Uterus (tissue), 3 donors: ENCODE measurements at regions not wholly inside any gene's neighbourhood (a gene's known extent, or its start where the extent isn't known, plus 50 kb on each side); places are given as distances from the start of the nearest gene placed in this dataset.

Source experiments
- DNase-seq, 2 donors: peaks; one replicate each; pipeline ENCODE4 v3.0.0-alpha.2; 2019 to 2020
- H3K27ac ChIP-seq, 2 donors: fragments of 200-600 bp; sonication (generic); 1 replicate in 1 of 2; 2 replicates in 1 of 2; pipeline ENCODE4 v1.5.1; 2016 to 2018
- H3K27me3 ChIP-seq, 2 donors: fragments of 200-600 bp; sonication (generic); one replicate each; pipeline ENCODE4 v1.5.1; 2018 to 2019; ENCODE audit warnings: control low read depth in 1 of 2
- H3K36me3 ChIP-seq, 2 donors: fragments of 200-600 bp; sonication (generic); one replicate each; pipeline ENCODE4 v1.5.1; 2019; ENCODE audit warnings: control low read depth in 1 of 2
- H3K4me1 ChIP-seq, 2 donors: fragments of 200-600 bp; sonication (generic); one replicate each; pipeline ENCODE4 v1.5.1; 2018 to 2019; ENCODE audit warnings: control low read depth in 1 of 2
- H3K4me3 ChIP-seq, 2 donors: fragments of 200-600 bp; sonication (generic); 1 replicate in 1 of 2; 2 replicates in 1 of 2; pipeline ENCODE4 v1.5.1; 2018 to 2019; ENCODE audit warnings: mild to moderate bottlenecking in 1 of 2
- H3K9me3 ChIP-seq, 2 donors: fragments of 200-600 bp; sonication (generic); one replicate each; pipeline ENCODE4 v1.5.1; 2019; ENCODE audit warnings: control low read depth in 1 of 2
- CTCF ChIP-seq, 4 experiments: fragments of 200-600 bp in 2 of 4; fragments of 450-650 bp in 2 of 4; sonication (generic) in 2 of 4; IDR thresholded peaks; one replicate each; pipeline ENCODE4 v1.5.1; 2016 to 2019; ENCODE audit warnings: antibody characterized with exemption in 4 of 4, mild to moderate bottlenecking in 2 of 4, moderate library complexity in 1 of 4
- POLR2A ChIP-seq, 2 donors: fragments of 450-650 bp; IDR thresholded peaks; one replicate each; pipeline ENCODE4 v1.6.1; 2016; ENCODE audit warnings: antibody characterized with exemption in 2 of 2, mild to moderate bottlenecking in 1 of 2, moderate library complexity in 1 of 2
- intact Hi-C: fragments of 100-400 bp; cut with DNase I; formaldehyde crosslinking; loops from one replicate; pipeline ENCODE4 v1.15.1; 2023; ENCODE audit warnings: low total_unique reads
- donor health status: DM: yes; HTN: yes; CAD: no.

- no peak for DNase-seq
- TF ChIP-seq CTCF (IDR thresholded peaks at IDR 0.05): no peak
- TF ChIP-seq POLR2A (IDR thresholded peaks at IDR 0.05): no peak
- Histone ChIP-seq H3K27me3 (no peaks in the 10 kb centered on the region), H3K9me3 (no peaks in the 10 kb centered on the region), H3K36me3 (no peaks in the 10 kb centered on the region), H3K27ac (no peak overlapping the region), H3K4me1 (no peaks in the 10 kb centered on the region), H3K4me3 (no peak overlapping the region)
- intact Hi-C loops: no loop called here
Measured at GRCh38 chr4:175456131-175456530, 355.9 kb downstream of the GPM6A start.

DNA sequence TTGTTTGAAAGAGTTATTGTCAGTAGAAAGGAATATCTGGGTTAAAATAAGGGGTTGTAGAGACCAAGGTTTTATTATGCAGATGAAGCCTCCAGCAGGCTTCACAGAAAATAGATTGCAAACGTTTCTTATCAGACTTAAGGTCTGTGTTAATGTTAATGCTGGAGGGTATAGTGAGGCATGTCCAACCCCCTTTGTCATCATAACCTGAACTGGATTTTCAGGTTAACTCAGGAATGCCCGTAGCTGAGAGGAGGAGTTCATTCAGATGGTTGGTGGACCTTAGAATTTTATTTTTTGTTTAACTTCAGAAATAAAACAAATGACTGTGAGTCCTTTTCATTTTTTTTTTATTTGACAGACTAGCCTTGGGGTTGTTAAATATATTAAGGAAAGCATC is 354.1 kb downstream of the GPM6A start:
- H3K36me3 ChIP-seq: no peaks in the 10 kb centered on the region
- H3K27ac ChIP-seq: no peak overlapping the region
- H3K4me3 ChIP-seq: no peak overlapping the region
- H3K9me3 ChIP-seq: no peaks in the 10 kb centered on the region
- no peaks in the 10 kb centered on the region for H3K4me1 ChIP-seq
- H3K27me3 ChIP-seq: no peaks in the 10 kb centered on the region
- intact Hi-C loops: no loop called here
- TF ChIP-seq CTCF (IDR thresholded peaks at IDR 0.05): no peak
- no peak for TF ChIP-seq POLR2A (IDR thresholded peaks at IDR 0.05)
- no peak for DNase-seq

GRCh38 chr4:175459571-175459970 is 352.5 kb downstream of the GPM6A start:
- no peak overlapping the region for H3K27ac ChIP-seq
- no peaks in the 10 kb centered on the region for H3K4me1 ChIP-seq
- no peaks in the 10 kb centered on the region for H3K9me3 ChIP-seq
- DNase-seq: no peak
- H3K36me3 ChIP-seq: no peaks in the 10 kb centered on the region
- H3K27me3 ChIP-seq: no peaks in the 10 kb centered on the region
- H3K4me3 ChIP-seq: no peak overlapping the region
- intact Hi-C loops: no loop called here
- no peak for TF ChIP-seq POLR2A (IDR thresholded peaks at IDR 0.05)
- TF ChIP-seq CTCF (IDR thresholded peaks at IDR 0.05): no peak

GRCh38 chr4:175460414-175460813 is 351.6 kb downstream of the GPM6A start:
- no peak overlapping the region for H3K27ac ChIP-seq
- no peaks in the 10 kb centered on the region for H3K36me3 ChIP-seq
- no peaks in the 10 kb centered on the region for H3K9me3 ChIP-seq
- no peak for DNase-seq
- no peak for TF ChIP-seq POLR2A (IDR thresholded peaks at IDR 0.05)
- intact Hi-C loops: no loop called here
- H3K27me3 ChIP-seq: no peaks in the 10 kb centered on the region
- no peaks in the 10 kb centered on the region for H3K4me1 ChIP-seq
- no peak overlapping the region for H3K4me3 ChIP-seq

DNA sequence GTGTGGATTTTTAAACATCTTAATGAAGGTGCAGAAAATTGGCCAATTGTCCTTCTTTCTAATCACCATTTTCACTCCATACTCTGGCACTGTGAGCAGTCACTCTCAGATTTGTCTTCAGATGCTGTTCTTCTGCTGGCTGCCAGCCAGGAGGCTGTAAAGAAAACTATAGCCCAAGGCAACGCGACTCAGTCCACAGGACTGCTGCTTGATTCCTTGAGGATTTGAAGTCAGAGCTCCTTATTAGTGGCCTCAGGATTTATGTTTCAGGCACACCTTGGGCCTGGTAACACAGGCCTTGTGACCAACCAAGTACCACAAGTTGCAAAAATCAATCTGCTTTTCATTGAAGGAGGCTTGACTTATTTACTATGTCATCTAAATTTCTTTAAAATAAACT is 342.6 kb downstream of the GPM6A start:
- Histone ChIP-seq H3K27me3 (no peaks in the 10 kb centered on the region), H3K27ac (no peak overlapping the region), H3K4me3 (no peak overlapping the region), H3K9me3 (no peaks in the 10 kb centered on the region), H3K36me3 (no peaks in the 10 kb centered on the region), H3K4me1 (no peaks in the 10 kb centered on the region)
- no peak for TF ChIP-seq CTCF (IDR thresholded peaks at IDR 0.05)
- TF ChIP-seq POLR2A (IDR thresholded peaks at IDR 0.05): no peak
- DNase-seq: no peak
- intact Hi-C loops: no loop called here

DNA sequence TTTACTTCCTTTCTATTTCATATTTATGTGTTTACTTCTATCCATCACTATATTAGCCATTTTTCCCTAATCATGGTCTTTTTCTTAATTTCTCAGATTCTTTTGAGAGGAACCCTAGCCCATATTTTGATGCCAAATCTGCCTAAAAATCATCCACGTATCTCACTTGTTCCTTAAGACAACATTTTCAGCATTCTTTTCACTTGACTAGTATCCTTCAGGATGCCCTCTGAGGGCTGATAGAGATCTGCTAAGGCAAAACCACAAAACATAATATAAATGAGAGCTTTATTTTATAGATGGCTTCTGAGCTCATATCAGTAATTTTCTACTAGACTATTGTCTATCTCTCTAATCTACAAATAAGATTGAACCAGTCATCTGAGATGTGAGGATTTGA is 341.9 kb downstream of the GPM6A start:
- Histone ChIP-seq H3K36me3 (no peaks in the 10 kb centered on the region), H3K4me1 (no peaks in the 10 kb centered on the region), H3K27ac (no peak overlapping the region), H3K9me3 (no peaks in the 10 kb centered on the region), H3K4me3 (no peak overlapping the region), H3K27me3 (no peaks in the 10 kb centered on the region)
- TF ChIP-seq POLR2A (IDR thresholded peaks at IDR 0.05) (no peak), CTCF (IDR thresholded peaks at IDR 0.05) (no peak)
- no peak for DNase-seq
- intact Hi-C loops: no loop called here
